ENCODE measurements at regions not wholly inside any gene's neighbourhood (a gene's known extent, or its start where the extent isn't known, plus 50 kb on each side); places are given as distances from the start of the nearest gene placed in this dataset.

DNA sequence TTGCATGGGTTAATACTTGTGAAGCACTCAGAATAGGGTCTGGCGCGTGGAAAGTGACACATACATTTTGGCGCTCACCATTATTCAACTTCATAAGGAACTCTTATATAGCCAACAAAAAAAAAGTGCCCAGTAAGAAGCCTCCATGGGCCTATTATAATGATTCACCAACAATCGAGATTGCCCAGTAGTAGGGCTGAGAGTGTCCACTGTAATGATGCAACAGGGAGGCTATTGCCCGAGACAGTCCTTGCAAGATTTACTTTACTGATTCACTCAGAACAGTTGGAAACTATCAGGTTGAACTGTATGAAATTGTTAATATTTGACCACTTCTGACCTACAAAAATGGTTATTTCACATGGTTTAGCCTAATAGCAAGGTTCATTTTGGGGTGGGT is 86.0 kb downstream of the PJA1 start:
- TF ChIP-seq GATA3 (IDR thresholded peaks at IDR 0.05; ENCODE audit: low read depth, low read length) (no peak), GATA2 (IDR thresholded peaks at IDR 0.05; ENCODE audit: low read depth, low read length) (no peak)

Data from SH-SY5Y (cell line).